ENCODE measurements at regions not wholly inside any gene's neighbourhood (a gene's known extent, or its start where the extent isn't known, plus 50 kb on each side); places are given as distances from the start of the nearest gene placed in this dataset.

DNA sequence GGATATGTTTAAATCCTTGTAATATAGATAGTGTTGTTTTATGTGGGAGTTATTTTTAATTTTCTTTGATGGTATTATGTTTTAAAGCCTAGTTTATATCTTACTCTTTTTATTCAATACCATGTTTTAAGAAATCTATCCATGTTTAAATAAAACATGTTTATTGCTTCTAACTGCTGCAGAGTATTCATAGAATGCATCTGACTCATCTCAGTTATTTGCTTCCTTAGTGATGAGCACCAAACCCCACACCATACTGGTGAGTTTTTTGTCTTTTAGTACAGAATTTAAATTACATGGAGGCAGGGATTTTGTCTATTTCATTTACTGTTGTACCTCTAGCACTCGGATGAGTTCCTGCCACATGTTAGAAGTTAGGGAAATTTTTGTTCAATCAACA, 209.2 kb downstream of the NSUN3 start:
- no peaks in the 10 kb centered on the region for H3K4me1 ChIP-seq (ENCODE audit: control insufficient read depth in 1 of 2, low read depth in 2 of 2)
- DNase-seq (ENCODE audit: low spot score) (no peak), ATAC-seq (ENCODE audit: insufficient number of reproducible peaks, low FRiP score, low read depth) (no peak)
- H3K27ac ChIP-seq = no peak overlapping the region
- H3K36me3 ChIP-seq = no peaks in the 10 kb centered on the region
- H3K9me3 ChIP-seq = no peaks in the 10 kb centered on the region
- H3K27me3 ChIP-seq (replicated peaks; ENCODE audit: insufficient read depth) = no peaks in the 10 kb centered on the region
- TF ChIP-seq, protein P1, sequence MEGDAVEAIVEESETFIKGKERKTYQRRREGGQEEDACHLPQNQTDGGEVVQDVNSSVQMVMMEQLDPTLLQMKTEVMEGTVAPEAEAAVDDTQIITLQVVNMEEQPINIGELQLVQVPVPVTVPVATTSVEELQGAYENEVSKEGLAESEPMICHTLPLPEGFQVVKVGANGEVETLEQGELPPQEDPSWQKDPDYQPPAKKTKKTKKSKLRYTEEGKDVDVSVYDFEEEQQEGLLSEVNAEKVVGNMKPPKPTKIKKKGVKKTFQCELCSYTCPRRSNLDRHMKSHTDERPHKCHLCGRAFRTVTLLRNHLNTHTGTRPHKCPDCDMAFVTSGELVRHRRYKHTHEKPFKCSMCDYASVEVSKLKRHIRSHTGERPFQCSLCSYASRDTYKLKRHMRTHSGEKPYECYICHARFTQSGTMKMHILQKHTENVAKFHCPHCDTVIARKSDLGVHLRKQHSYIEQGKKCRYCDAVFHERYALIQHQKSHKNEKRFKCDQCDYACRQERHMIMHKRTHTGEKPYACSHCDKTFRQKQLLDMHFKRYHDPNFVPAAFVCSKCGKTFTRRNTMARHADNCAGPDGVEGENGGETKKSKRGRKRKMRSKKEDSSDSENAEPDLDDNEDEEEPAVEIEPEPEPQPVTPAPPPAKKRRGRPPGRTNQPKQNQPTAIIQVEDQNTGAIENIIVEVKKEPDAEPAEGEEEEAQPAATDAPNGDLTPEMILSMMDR (IDR thresholded peaks at IDR 0.05) = no peak
- H3K4me3 ChIP-seq = no peak overlapping the region

DNA sequence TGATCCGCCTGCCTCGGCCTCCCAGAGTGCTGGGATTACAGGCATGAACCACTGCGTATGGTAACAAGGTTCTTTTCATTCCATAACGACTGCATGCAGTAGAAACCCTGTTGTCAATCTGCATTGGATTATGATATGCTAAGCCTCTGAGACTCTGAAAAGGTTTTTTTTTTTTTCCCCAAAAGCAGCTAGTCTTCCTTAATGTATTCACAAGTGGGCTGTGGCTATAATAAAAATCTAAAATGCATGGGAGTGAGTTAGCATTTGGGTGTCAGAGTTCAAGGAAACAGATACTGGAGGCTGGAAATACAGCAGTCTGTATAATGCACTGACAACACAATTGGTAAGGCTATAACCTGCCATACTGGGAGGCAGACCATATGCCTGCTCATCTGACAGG, 218.1 kb downstream of the NSUN3 start:
- Histone ChIP-seq H3K4me3 (no peak overlapping the region), H3K9me3 (no peaks in the 10 kb centered on the region), H3K27ac (no peak overlapping the region), H3K27me3 (replicated peaks; ENCODE audit: insufficient read depth) (no peaks in the 10 kb centered on the region), H3K36me3 (no peaks in the 10 kb centered on the region), H3K4me1 (ENCODE audit: control insufficient read depth in 1 of 2, low read depth in 2 of 2) (no peaks in the 10 kb centered on the region)
- ATAC-seq (ENCODE audit: insufficient number of reproducible peaks, low FRiP score, low read depth) (no peak), DNase-seq (ENCODE audit: low spot score) (no peak)
- TF ChIP-seq, protein P1 (IDR thresholded peaks at IDR 0.05) = no peak

- ATAC-seq (ENCODE audit: insufficient number of reproducible peaks, low FRiP score, low read depth) = no peak
- H3K4me1 ChIP-seq (ENCODE audit: control insufficient read depth in 1 of 2, low read depth in 2 of 2) = no peaks in the 10 kb centered on the region
- no peak for DNase-seq (ENCODE audit: low spot score)
- no peaks in the 10 kb centered on the region for H3K27me3 ChIP-seq (replicated peaks; ENCODE audit: insufficient read depth)
- TF ChIP-seq, protein P1 (IDR thresholded peaks at IDR 0.05) = no peak
- no peaks in the 10 kb centered on the region for H3K36me3 ChIP-seq
- H3K9me3 ChIP-seq = no peaks in the 10 kb centered on the region
- H3K27ac ChIP-seq = no peak overlapping the region
- no peak overlapping the region for H3K4me3 ChIP-seq
Observed at GRCh38 chr3:94285872-94286271, 223.0 kb downstream of the NSUN3 start.

- Histone ChIP-seq H3K9me3 (no peaks in the 10 kb centered on the region), H3K36me3 (no peaks in the 10 kb centered on the region), H3K27ac (no peak overlapping the region), H3K4me3 (no peak overlapping the region), H3K27me3 (replicated peaks; ENCODE audit: insufficient read depth) (no peaks in the 10 kb centered on the region), H3K4me1 (ENCODE audit: control insufficient read depth in 1 of 2, low read depth in 2 of 2) (peaks cover 0 to 3% of the 10 kb centered on the region in 2 donors)
- TF ChIP-seq, protein P1 (IDR thresholded peaks at IDR 0.05) = no peak
- ATAC-seq (ENCODE audit: insufficient number of reproducible peaks, low FRiP score, low read depth) (no peak), DNase-seq (ENCODE audit: low spot score) (no peak)
Observed at GRCh38 chr3:94291686-94292085, 228.8 kb downstream of the NSUN3 start.

DNA sequence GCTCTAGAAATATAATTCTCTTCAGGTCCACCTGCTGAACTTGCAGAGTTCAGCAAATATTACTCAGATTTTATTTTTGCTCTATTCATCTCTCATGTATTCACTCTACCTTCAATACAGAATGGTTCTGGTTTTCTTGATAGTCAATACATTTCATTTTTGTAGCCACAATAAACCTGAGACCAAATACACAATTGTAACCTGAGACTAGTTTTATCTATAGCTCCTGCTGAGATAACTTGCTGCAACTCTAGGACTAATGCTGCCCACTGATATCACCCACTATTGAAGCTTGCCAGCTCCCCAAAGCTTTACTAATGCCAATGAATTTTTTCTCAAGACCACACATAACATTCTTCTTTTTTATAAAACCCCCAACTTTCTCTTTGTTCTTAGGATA, 229.3 kb downstream of the NSUN3 start:
- ATAC-seq (ENCODE audit: insufficient number of reproducible peaks, low FRiP score, low read depth) = no peak
- TF ChIP-seq, protein P1 (IDR thresholded peaks at IDR 0.05) = no peak
- Histone ChIP-seq H3K27me3 (replicated peaks; ENCODE audit: insufficient read depth) (no peaks in the 10 kb centered on the region), H3K4me3 (no peak overlapping the region), H3K9me3 (no peaks in the 10 kb centered on the region), H3K4me1 (ENCODE audit: control insufficient read depth in 1 of 2, low read depth in 2 of 2) (peaks cover 0 to 3% of the 10 kb centered on the region in 2 donors), H3K36me3 (no peaks in the 10 kb centered on the region), H3K27ac (no peak overlapping the region)
- DNase-seq (ENCODE audit: low spot score) = no peak
